CD4-positive, alpha-beta T cell treated with Interleukin-15 for 4 hours (primary cell): ENCODE measurements at regions not wholly inside any gene's neighbourhood (a gene's known extent, or its start where the extent isn't known, plus 50 kb on each side); places are given as distances from the start of the nearest gene placed in this dataset.

Source experiments
- DNase-seq: peaks from one replicate; pipeline ENCODE4 v3.0.0-alpha.2; 2020; ENCODE audit warnings: low spot score

- DNase-seq, result no peak
Measured at GRCh38 chr18:10314066-10314465, 140.4 kb upstream of the APCDD1 start.

GRCh38 chr18:10315522-10315921, 138.9 kb upstream of the APCDD1 start:
- DNase-seq, result no peak

- no peak for DNase-seq
Measured at GRCh38 chr18:10316778-10317177, 137.7 kb upstream of the APCDD1 start.

GRCh38 chr18:10317864-10318690, 136.4 kb upstream of the APCDD1 start:
- DNase-seq, result no peak

GRCh38 chr18:10318691-10318970, 135.8 kb upstream of the APCDD1 start:
- no peak for DNase-seq

GRCh38 chr18:10319026-10319425, 135.4 kb upstream of the APCDD1 start:
- DNase-seq, result no peak

- DNase-seq, result no peak
Measured at GRCh38 chr18:10319914-10320600, 134.4 kb upstream of the APCDD1 start.

- DNase-seq, result no peak
Measured at GRCh38 chr18:10320791-10321190, 133.6 kb upstream of the APCDD1 start.

- DNase-seq, result no peak
Measured at GRCh38 chr18:10321576-10321975, 132.9 kb upstream of the APCDD1 start.

GRCh38 chr18:10322004-10322403, 132.4 kb upstream of the APCDD1 start:
- no peak for DNase-seq

- no peak for DNase-seq
Measured at GRCh38 chr18:10322435-10322834, 132.0 kb upstream of the APCDD1 start.

- DNase-seq, result no peak
Measured at GRCh38 chr18:10329101-10329500, 125.3 kb upstream of the APCDD1 start.

GRCh38 chr18:10330428-10330827, 124.0 kb upstream of the APCDD1 start:
- DNase-seq, result no peak

GRCh38 chr18:10332452-10332851, 122.0 kb upstream of the APCDD1 start:
- DNase-seq, result no peak

- DNase-seq, result no peak
Measured at GRCh38 chr18:10336749-10337350, 117.6 kb upstream of the APCDD1 start.

GRCh38 chr18:10340821-10341220, 113.6 kb upstream of the APCDD1 start:
- no peak for DNase-seq

- no peak for DNase-seq
Measured at GRCh38 chr18:10343778-10344177, 110.7 kb upstream of the APCDD1 start.

- DNase-seq, result no peak
Measured at GRCh38 chr18:10346749-10347415, 107.6 kb upstream of the APCDD1 start.

GRCh38 chr18:10349561-10349960, 104.9 kb upstream of the APCDD1 start:
- no peak for DNase-seq

GRCh38 chr18:10350661-10351060, 103.8 kb upstream of the APCDD1 start:
- no peak for DNase-seq

GRCh38 chr18:10351219-10351818, 103.1 kb upstream of the APCDD1 start:
- no peak for DNase-seq

- no peak for DNase-seq
Measured at GRCh38 chr18:10351858-10352257, 102.6 kb upstream of the APCDD1 start.
